Glomerular visceral epithelial cell (primary cell): ENCODE measurements at regions not wholly inside any gene's neighbourhood (a gene's known extent, or its start where the extent isn't known, plus 50 kb on each side); places are given as distances from the start of the nearest gene placed in this dataset.

Source experiments
- DNase-seq: peaks from one replicate; pipeline ENCODE4 v3.0.0-alpha.2; 2016; ENCODE audit errors: extremely low spot score

- no peak for DNase-seq
Measured at GRCh38 chr20:42020316-42020715, 402.1 kb upstream of the CHD6 start.

- no peak for DNase-seq
Measured at GRCh38 chr20:42018979-42019378, 400.8 kb upstream of the CHD6 start.

- DNase-seq, result no peak
Measured at GRCh38 chr20:42010090-42010489, 391.9 kb upstream of the CHD6 start.

- no peak for DNase-seq
Measured at GRCh38 chr20:42007251-42007650, 389.1 kb upstream of the CHD6 start.

GRCh38 chr20:42005211-42005610 lies 387.0 kb upstream of the CHD6 start:
- DNase-seq, result no peak

- DNase-seq, result no peak
Measured at GRCh38 chr20:42003380-42003779, 385.2 kb upstream of the CHD6 start.

GRCh38 chr20:41998539-41999341 lies 380.6 kb upstream of the CHD6 start:
- DNase-seq, result no peak

- DNase-seq, result no peak
Measured at GRCh38 chr20:41996951-41997350, 378.8 kb upstream of the CHD6 start.

GRCh38 chr20:41992481-41992880 lies 374.3 kb upstream of the CHD6 start:
- no peak for DNase-seq

- no peak for DNase-seq
Measured at GRCh38 chr20:41991412-41991811, 373.2 kb upstream of the CHD6 start.

- no peak for DNase-seq
Measured at GRCh38 chr20:41989935-41990635, 371.9 kb upstream of the CHD6 start.

GRCh38 chr20:41989039-41989679 lies 371.0 kb upstream of the CHD6 start:
- no peak for DNase-seq

GRCh38 chr20:41984031-41984430 lies 365.9 kb upstream of the CHD6 start:
- no peak for DNase-seq

- no peak for DNase-seq
Measured at GRCh38 chr20:41983159-41983558, 365.0 kb upstream of the CHD6 start.

GRCh38 chr20:41981746-41982145 lies 363.6 kb upstream of the CHD6 start:
- no peak for DNase-seq

- no peak for DNase-seq
Measured at GRCh38 chr20:41978875-41979274, 360.7 kb upstream of the CHD6 start.

- no peak for DNase-seq
Measured at GRCh38 chr20:41978246-41978790, 360.1 kb upstream of the CHD6 start.

GRCh38 chr20:41969656-41970055 lies 351.5 kb upstream of the CHD6 start:
- no peak for DNase-seq

- DNase-seq, result no peak
Measured at GRCh38 chr20:41960166-41960565, 342.0 kb upstream of the CHD6 start.

GRCh38 chr20:41958391-41958790 lies 340.2 kb upstream of the CHD6 start:
- no peak for DNase-seq

- DNase-seq, result no peak
Measured at GRCh38 chr20:41956338-41957074, 338.3 kb upstream of the CHD6 start.

- DNase-seq, result no peak
Measured at GRCh38 chr20:41952166-41952565, 334.0 kb upstream of the CHD6 start.
